ENCODE measurements at regions not wholly inside any gene's neighbourhood (a gene's known extent, or its start where the extent isn't known, plus 50 kb on each side); places are given as distances from the start of the nearest gene placed in this dataset.
A peak's percentile ranks its signal among the peaks of the same experiment; 100 is the strongest.

- TF ChIP-seq, protein P1, sequence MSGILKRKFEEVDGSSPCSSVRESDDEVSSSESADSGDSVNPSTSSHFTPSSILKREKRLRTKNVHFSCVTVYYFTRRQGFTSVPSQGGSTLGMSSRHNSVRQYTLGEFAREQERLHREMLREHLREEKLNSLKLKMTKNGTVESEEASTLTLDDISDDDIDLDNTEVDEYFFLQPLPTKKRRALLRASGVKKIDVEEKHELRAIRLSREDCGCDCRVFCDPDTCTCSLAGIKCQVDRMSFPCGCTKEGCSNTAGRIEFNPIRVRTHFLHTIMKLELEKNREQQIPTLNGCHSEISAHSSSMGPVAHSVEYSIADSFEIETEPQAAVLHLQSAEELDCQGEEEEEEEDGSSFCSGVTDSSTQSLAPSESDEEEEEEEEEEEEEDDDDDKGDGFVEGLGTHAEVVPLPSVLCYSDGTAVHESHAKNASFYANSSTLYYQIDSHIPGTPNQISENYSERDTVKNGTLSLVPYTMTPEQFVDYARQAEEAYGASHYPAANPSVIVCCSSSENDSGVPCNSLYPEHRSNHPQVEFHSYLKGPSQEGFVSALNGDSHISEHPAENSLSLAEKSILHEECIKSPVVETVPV (CRISPR knock-in tag; IDR thresholded peaks at IDR 0.05): no peak
- no peak for TF ChIP-seq ISL1 (CRISPR knock-in tag; IDR thresholded peaks at IDR 0.05)
- TF ChIP-seq ZNF8 (CRISPR knock-in tag; IDR thresholded peaks at IDR 0.05): no peak
- TF ChIP-seq BACH2 (CRISPR knock-in tag; IDR thresholded peaks at IDR 0.05; ENCODE audit: borderline replicate concordance): no peak
- TF ChIP-seq OSR1 (CRISPR knock-in tag; IDR thresholded peaks at IDR 0.05): no peak
- TF ChIP-seq ARNTL (CRISPR knock-in tag; IDR thresholded peaks at IDR 0.05; ENCODE audit: borderline replicate concordance, low read depth): no peak
- TF ChIP-seq ZNF565 (CRISPR knock-in tag; conservative IDR thresholded peaks at IDR 0.05; ENCODE audit: low read depth): no peak
- no peak for TF ChIP-seq TOX (CRISPR knock-in tag; IDR thresholded peaks at IDR 0.05; ENCODE audit: borderline replicate concordance)
- TF ChIP-seq ESRRG (CRISPR knock-in tag; IDR thresholded peaks at IDR 0.05): no peak
- TF ChIP-seq ZFP30 (CRISPR knock-in tag; IDR thresholded peaks at IDR 0.05): no peak
- no peak for TF ChIP-seq GLIS3 (CRISPR knock-in tag; IDR thresholded peaks at IDR 0.05)
- TF ChIP-seq TCF4 (CRISPR knock-in tag; IDR thresholded peaks at IDR 0.05; ENCODE audit: borderline replicate concordance): no peak
Measured at GRCh38 chr7:125338110-125338509, 408.5 kb upstream of the POT1 start (continued).

DNA sequence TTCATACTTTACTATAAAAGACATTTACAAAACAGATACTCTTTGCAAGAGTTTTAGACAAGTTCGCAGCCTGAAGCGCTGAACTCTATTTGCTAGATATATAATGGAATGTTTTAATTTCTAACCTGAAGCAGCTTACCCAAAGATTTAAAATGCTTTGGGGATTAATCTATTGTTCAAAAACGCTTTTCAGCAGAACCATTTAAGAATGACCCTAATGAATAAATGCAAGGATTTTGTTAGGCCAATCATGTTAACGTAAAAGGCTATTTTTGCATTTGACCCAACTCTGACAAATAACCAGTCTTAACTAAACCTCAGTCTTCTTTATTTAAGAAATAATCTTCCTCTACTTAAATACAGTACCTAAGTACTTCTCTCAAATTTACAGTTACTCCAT lies 406.7 kb upstream of the POT1 start:
- no peak for ATAC-seq
- TF ChIP-seq ZNF565 (CRISPR knock-in tag; conservative IDR thresholded peaks at IDR 0.05; ENCODE audit: low read depth): no peak
- TF ChIP-seq, protein P1 (CRISPR knock-in tag; IDR thresholded peaks at IDR 0.05): no peak

DNA sequence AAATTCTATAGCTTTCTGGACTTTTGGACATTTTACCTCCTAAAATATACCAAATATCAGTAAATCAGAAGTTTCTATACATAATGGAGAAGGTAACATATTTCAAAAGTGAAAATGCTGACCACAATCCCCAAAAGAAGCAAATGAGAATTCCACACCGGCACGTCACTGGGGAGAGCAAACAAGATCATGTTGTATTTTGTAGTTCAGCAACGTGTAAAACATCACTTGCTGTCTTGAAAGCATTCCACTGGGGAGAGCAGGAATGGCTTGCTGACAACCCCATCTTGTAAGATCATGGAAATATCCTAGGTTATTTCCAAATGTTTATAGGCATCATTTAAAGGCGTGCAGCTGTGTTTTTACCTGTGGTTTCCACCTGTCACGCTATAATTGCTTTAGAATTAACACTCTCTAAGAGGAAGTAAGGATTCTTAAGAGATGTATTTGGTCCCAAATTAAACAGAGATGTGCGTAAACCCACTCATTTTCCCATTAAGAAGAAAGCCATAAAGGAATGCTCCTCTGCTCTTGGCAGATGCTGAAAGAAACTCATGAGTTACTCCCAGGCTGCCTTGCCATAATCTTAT lies 397.1 kb upstream of the POT1 start:
- no peak for ATAC-seq
- TF ChIP-seq ARNTL (CRISPR knock-in tag; IDR thresholded peaks at IDR 0.05; ENCODE audit: borderline replicate concordance, low read depth) (no peak), ESRRG (CRISPR knock-in tag; IDR thresholded peaks at IDR 0.05) (no peak), GLIS3 (CRISPR knock-in tag; IDR thresholded peaks at IDR 0.05) (no peak)

DNA sequence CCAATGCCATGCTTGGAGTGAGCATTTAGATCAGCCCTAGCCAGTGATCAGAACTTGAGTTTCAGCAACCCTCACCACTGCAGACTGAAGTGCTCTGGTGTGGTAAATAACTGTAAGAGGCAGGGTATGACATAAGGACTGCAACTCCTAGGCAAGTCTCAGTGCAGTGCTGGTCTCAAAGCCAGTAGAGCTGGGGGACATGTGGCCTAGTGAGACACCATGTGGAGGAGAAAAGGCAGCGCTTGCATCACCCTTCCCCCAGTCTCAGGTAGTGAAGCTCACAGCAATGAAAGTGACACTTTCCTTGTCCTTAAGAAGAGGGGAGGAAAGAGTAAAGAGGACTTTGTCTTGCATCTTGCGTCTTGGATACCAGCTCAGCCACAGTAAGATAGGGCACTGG lies 386.8 kb upstream of the POT1 start:
- peak; percentile 35; the same call in 1 of the 3 replicates for ATAC-seq
- TF ChIP-seq ESRRG (CRISPR knock-in tag; IDR thresholded peaks at IDR 0.05) (no peak), ISL1 (CRISPR knock-in tag; IDR thresholded peaks at IDR 0.05) (no peak), ZNF8 (CRISPR knock-in tag; IDR thresholded peaks at IDR 0.05) (no peak), CREB5 (CRISPR knock-in tag; IDR thresholded peaks at IDR 0.05; ENCODE audit: low read depth) (no peak)

DNA sequence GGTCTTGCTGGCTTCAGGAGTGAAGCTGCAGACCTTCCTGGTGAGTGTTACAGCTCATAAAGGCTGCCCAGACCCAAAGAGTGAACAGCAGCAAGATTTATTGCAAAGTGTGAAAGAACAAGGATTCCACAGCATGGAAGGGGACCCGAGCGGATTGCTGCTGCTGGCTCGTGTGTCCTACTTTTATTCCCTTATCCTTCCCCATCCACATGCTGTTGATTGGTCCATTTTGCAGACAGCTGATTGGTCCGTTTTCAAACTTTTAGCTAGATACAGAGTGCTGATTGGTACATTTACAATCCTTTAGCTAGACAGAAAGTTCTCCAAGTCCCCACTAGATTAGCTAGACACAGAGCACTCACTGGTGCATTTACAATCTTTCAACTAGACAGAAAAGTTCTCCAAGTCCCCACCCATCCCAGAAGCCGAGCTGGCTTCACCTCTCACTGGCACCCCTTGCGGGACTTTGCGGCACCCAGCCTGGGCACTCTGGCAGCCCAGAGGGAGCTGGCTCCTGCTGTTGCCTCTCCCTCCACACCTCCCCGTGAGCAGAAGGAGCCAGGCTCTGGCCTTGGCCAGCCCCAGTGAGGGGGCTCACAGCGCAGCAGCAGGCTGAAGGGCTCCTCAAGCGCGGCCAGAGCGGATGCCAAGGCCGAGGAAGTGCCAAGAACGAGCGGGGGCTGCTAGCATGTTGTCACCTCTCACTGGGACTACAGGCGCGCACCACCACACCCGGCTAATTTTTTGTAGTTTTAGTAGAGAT lies 369.6 kb upstream of the POT1 start:
- no peak for TF ChIP-seq TCF4 (CRISPR knock-in tag; IDR thresholded peaks at IDR 0.05; ENCODE audit: borderline replicate concordance)
- TF ChIP-seq, protein P2, sequence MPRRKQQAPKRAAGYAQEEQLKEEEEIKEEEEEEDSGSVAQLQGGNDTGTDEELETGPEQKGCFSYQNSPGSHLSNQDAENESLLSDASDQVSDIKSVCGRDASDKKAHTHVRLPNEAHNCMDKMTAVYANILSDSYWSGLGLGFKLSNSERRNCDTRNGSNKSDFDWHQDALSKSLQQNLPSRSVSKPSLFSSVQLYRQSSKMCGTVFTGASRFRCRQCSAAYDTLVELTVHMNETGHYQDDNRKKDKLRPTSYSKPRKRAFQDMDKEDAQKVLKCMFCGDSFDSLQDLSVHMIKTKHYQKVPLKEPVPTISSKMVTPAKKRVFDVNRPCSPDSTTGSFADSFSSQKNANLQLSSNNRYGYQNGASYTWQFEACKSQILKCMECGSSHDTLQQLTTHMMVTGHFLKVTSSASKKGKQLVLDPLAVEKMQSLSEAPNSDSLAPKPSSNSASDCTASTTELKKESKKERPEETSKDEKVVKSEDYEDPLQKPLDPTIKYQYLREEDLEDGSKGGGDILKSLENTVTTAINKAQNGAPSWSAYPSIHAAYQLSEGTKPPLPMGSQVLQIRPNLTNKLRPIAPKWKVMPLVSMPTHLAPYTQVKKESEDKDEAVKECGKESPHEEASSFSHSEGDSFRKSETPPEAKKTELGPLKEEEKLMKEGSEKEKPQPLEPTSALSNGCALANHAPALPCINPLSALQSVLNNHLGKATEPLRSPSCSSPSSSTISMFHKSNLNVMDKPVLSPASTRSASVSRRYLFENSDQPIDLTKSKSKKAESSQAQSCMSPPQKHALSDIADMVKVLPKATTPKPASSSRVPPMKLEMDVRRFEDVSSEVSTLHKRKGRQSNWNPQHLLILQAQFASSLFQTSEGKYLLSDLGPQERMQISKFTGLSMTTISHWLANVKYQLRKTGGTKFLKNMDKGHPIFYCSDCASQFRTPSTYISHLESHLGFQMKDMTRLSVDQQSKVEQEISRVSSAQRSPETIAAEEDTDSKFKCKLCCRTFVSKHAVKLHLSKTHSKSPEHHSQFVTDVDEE (CRISPR knock-in tag; IDR thresholded peaks at IDR 0.05): no peak
- no peak for TF ChIP-seq BACH2 (CRISPR knock-in tag; IDR thresholded peaks at IDR 0.05; ENCODE audit: borderline replicate concordance)
- no peak for TF ChIP-seq ZFP30 (CRISPR knock-in tag; IDR thresholded peaks at IDR 0.05)
- no peak for TF ChIP-seq CSDC2 (CRISPR knock-in tag; IDR thresholded peaks at IDR 0.05)
- TF ChIP-seq ARNTL (CRISPR knock-in tag; IDR thresholded peaks at IDR 0.05; ENCODE audit: borderline replicate concordance, low read depth): no peak
- no peak for TF ChIP-seq OSR1 (CRISPR knock-in tag; IDR thresholded peaks at IDR 0.05)
- no peak for TF ChIP-seq POU6F1 (CRISPR knock-in tag; IDR thresholded peaks at IDR 0.05; ENCODE audit: borderline replicate concordance, low read depth)
- TF ChIP-seq, protein P1 (CRISPR knock-in tag; IDR thresholded peaks at IDR 0.05): no peak
- no peak for TF ChIP-seq ZNF70 (CRISPR knock-in tag; IDR thresholded peaks at IDR 0.05)
- TF ChIP-seq ZNF565 (CRISPR knock-in tag; conservative IDR thresholded peaks at IDR 0.05; ENCODE audit: low read depth): no peak
- no peak for TF ChIP-seq RARB (CRISPR knock-in tag; IDR thresholded peaks at IDR 0.05)
- no peak for TF ChIP-seq ISL1 (CRISPR knock-in tag; IDR thresholded peaks at IDR 0.05)
- no peak for TF ChIP-seq ZNF8 (CRISPR knock-in tag; IDR thresholded peaks at IDR 0.05)
- TF ChIP-seq CREB5 (CRISPR knock-in tag; IDR thresholded peaks at IDR 0.05; ENCODE audit: low read depth): no peak
- no peak for TF ChIP-seq SNAI2 (CRISPR knock-in tag; IDR thresholded peaks at IDR 0.05)
- TF ChIP-seq TOX (CRISPR knock-in tag; IDR thresholded peaks at IDR 0.05; ENCODE audit: borderline replicate concordance): no peak
- ATAC-seq: no peak
